GM23338 (cell line): ENCODE measurements at regions not wholly inside any gene's neighbourhood (a gene's known extent, or its start where the extent isn't known, plus 50 kb on each side); places are given as distances from the start of the nearest gene placed in this dataset.

Source experiments
- ATAC-seq: fragments of 200-7000 bp; cut with Tn5 transposase; 3 replicates; pipeline ENCODE4 v1.9.1; 2020
- DNase-seq: peaks from one replicate; pipeline ENCODE4 v3.0.0-alpha.2; 2015; ENCODE audit warnings: low spot score
- H2AFZ ChIP-seq: fragments of 200-600 bp; sonication (generic); 2 replicates; pipeline ENCODE4 v1.8.0; 2016; ENCODE audit warnings: antibody characterized with exemption, mild to moderate bottlenecking, moderate library complexity
- H3F3A ChIP-seq: fragments of 200-600 bp; sonication (generic); replicated peaks from 2 replicates; pipeline ENCODE4 v1.8.0; 2017; ENCODE audit warnings: antibody characterized with exemption, mixed run types, low read depth
- H3K27ac ChIP-seq: fragments of 200-600 bp; sonication (generic); 2 replicates; pipeline ENCODE4 v1.6.1; 2016; ENCODE audit warnings: low read depth
- H3K27me3 ChIP-seq: fragments of 200-600 bp; sonication (generic); 2 replicates; pipeline ENCODE4 v1.8.0; 2016; ENCODE audit warnings: mild to moderate bottlenecking, mixed run types, moderate library complexity; ENCODE audit not compliant: insufficient read depth
- H3K36me3 ChIP-seq: fragments of 200-600 bp; sonication (generic); 2 replicates; pipeline ENCODE4 v1.8.0; 2016; ENCODE audit warnings: mild to moderate bottlenecking; ENCODE audit not compliant: insufficient read depth
- H3K4me1 ChIP-seq: fragments of 200-600 bp; sonication (generic); 2 replicates; pipeline ENCODE4 v1.8.0; 2016; ENCODE audit warnings: mild to moderate bottlenecking, moderate library complexity; ENCODE audit not compliant: insufficient read depth
- H3K4me2 ChIP-seq: fragments of 200-600 bp; sonication (generic); 2 replicates; pipeline ENCODE4 v1.7.1; 2017; ENCODE audit warnings: mixed run types
- H3K4me3 ChIP-seq: fragments of 200-600 bp; sonication (generic); 2 replicates; pipeline ENCODE4 v1.6.1; 2016; ENCODE audit warnings: mixed run types
- H3K79me2 ChIP-seq: fragments of 200-600 bp; sonication (generic); replicated peaks from 2 replicates; pipeline ENCODE4 v1.8.0; 2017; ENCODE audit warnings: mild to moderate bottlenecking; ENCODE audit not compliant: insufficient read depth
- H3K9me2 ChIP-seq: fragments of 200-600 bp; sonication (generic); 2 replicates; pipeline ENCODE4 v1.8.0; 2017; ENCODE audit not compliant: insufficient read depth
- H4K20me1 ChIP-seq: fragments of 200-600 bp; sonication (generic); replicated peaks from 2 replicates; pipeline ENCODE4 v1.8.0; 2017; ENCODE audit warnings: mild to moderate bottlenecking; ENCODE audit not compliant: insufficient read depth
- H3K27ac Mint-ChIP-seq: 2 replicates; pipeline ENCODE4 v1.8.0; 2020; ENCODE audit warnings: inconsistent platforms, mild to moderate bottlenecking, moderate library complexity, mixed read lengths
- H3K27me3 Mint-ChIP-seq: 3 replicates; pipeline ENCODE4 v1.8.0; 2022; ENCODE audit warnings: low read depth, mild to moderate bottlenecking, moderate library complexity, mixed read lengths, inconsistent platforms; ENCODE audit not compliant: insufficient read depth, poor library complexity
- H3K36me3 Mint-ChIP-seq: 3 replicates; pipeline ENCODE4 v1.8.0; 2021; ENCODE audit warnings: low read depth, mild to moderate bottlenecking, inconsistent platforms, moderate library complexity, mixed read lengths
- H3K4me1 Mint-ChIP-seq: 3 replicates; pipeline ENCODE4 v1.8.0; 2020; ENCODE audit warnings: mild to moderate bottlenecking, inconsistent platforms, mixed read lengths
- H3K4me3 Mint-ChIP-seq: 3 replicates; pipeline ENCODE4 v1.8.0; 2021; ENCODE audit warnings: moderate library complexity, mild to moderate bottlenecking, inconsistent platforms, mixed read lengths
- H3K9me3 Mint-ChIP-seq: 3 replicates; pipeline ENCODE4 v1.8.0; 2020; ENCODE audit warnings: moderate library complexity, mild to moderate bottlenecking, inconsistent platforms, mixed read lengths
- CREB1 ChIP-seq: fragments of 250-450 bp; sonication (Bioruptor Pico); IDR thresholded peaks from 2 replicates; pipeline ENCODE4 v1.5.0; 2020; ENCODE audit warnings: low read depth, mild to moderate bottlenecking, moderate library complexity
- CTCF ChIP-seq, 2 experiments: fragments of 200-600 bp in 1 of 2; sonication (generic) in 1 of 2; conservative IDR thresholded peaks; 2 replicates each; pipeline versions ENCODE4 v1.5.1 to v1.6.1; 2016 to 2017; ENCODE audit warnings: antibody characterized with exemption in 2 of 2, low read depth in 2 of 2, mild to moderate bottlenecking in 2 of 2, moderate library complexity in 1 of 2
- ETS1 ChIP-seq: IDR thresholded peaks from 2 replicates; pipeline ENCODE4 v1.6.1; 2016; ENCODE audit warnings: antibody characterized with exemption
- JUNB ChIP-seq: IDR thresholded peaks from one replicate; pipeline ENCODE4 v1.6.1; 2016; ENCODE audit warnings: antibody characterized with exemption; ENCODE audit not compliant: unreplicated experiment
- POLR2AphosphoS5 ChIP-seq: IDR thresholded peaks from 2 replicates; pipeline ENCODE4 v1.6.1; 2016; ENCODE audit warnings: antibody characterized with exemption, low read depth
- REST ChIP-seq: IDR thresholded peaks from one replicate; pipeline ENCODE4 v1.6.1; 2018; ENCODE audit warnings: antibody characterized with exemption; ENCODE audit not compliant: unreplicated experiment
- ZNF331 ChIP-seq: fragments of 250-450 bp; sonication (Bioruptor Pico); IDR thresholded peaks from 2 replicates; pipeline ENCODE4 v1.5.0; 2020; ENCODE audit warnings: low read depth, mild to moderate bottlenecking, moderate library complexity

GRCh38 chr5:155655569-155655968, 642.0 kb downstream of the KIF4B start:
- Histone ChIP-seq H4K20me1 (no peaks in the 10 kb centered on the region), H3K36me3 (no peaks in the 10 kb centered on the region), H3K4me2 (no peak overlapping the region), H3K9me2 (no peaks in the 10 kb centered on the region), H3F3A (no peaks in the 10 kb centered on the region), H2AFZ (no peak overlapping the region), H3K79me2 (no peaks in the 10 kb centered on the region), H3K4me3 (no peak overlapping the region), H3K27ac (no peak overlapping the region), H3K4me1 (no peaks in the 10 kb centered on the region), H3K27me3 (no peaks in the 10 kb centered on the region)
- Mint-ChIP-seq H3K27ac (no peak overlapping the region), H3K36me3 (no peaks in the 10 kb centered on the region), H3K4me3 (no peak overlapping the region), H3K9me3 (no peaks in the 10 kb centered on the region), H3K27me3 (no peaks in the 10 kb centered on the region), H3K4me1 (no peaks in the 10 kb centered on the region)
- TF ChIP-seq ZNF331 (CRISPR knock-in tag) = no peak
- no peak for TF ChIP-seq JUNB
- TF ChIP-seq POLR2AphosphoS5 = no peak
- TF ChIP-seq ETS1 = no peak
- TF ChIP-seq CTCF (conservative IDR thresholded peaks at IDR 0.05; ENCODE audit: low read depth in 2 of 2) = peak; percentile 25 to 37
- DNase-seq (peak; percentile 17), ATAC-seq (peak; percentile 50; the same call in 2 of the 3 replicates)

- Histone ChIP-seq H3K79me2 (no peaks in the 10 kb centered on the region), H3K36me3 (no peaks in the 10 kb centered on the region), H3F3A (no peaks in the 10 kb centered on the region), H2AFZ (no peak overlapping the region), H3K27ac (no peak overlapping the region), H3K27me3 (no peaks in the 10 kb centered on the region), H3K9me2 (0 out of 2 replicates have a peak, but pooled peaks cover 2% of the 10 kb centered on the region), H4K20me1 (no peaks in the 10 kb centered on the region), H3K4me3 (no peak overlapping the region), H3K4me2 (no peak overlapping the region), H3K4me1 (no peaks in the 10 kb centered on the region)
- Mint-ChIP-seq H3K4me1 (no peaks in the 10 kb centered on the region), H3K4me3 (no peak overlapping the region), H3K9me3 (no peaks in the 10 kb centered on the region), H3K27me3 (peaks cover 1% of the 10 kb centered on the region), H3K36me3 (no peaks in the 10 kb centered on the region), H3K27ac (no peak overlapping the region)
- no peak for DNase-seq
- TF ChIP-seq CREB1 = no peak
- no peak for TF ChIP-seq ZNF331 (CRISPR knock-in tag)
- TF ChIP-seq REST = no peak
- no peak for ATAC-seq
Observed at GRCh38 chr5:155661859-155662258, 648.3 kb downstream of the KIF4B start.
